T-helper 17 cell (primary cell): ENCODE measurements at regions not wholly inside any gene's neighbourhood (a gene's known extent, or its start where the extent isn't known, plus 50 kb on each side); places are given as distances from the start of the nearest gene placed in this dataset.

Experiments used
- ATAC-seq: fragments of 150-1000 bp; cut with Tn5 transposase; 2 replicates; pipeline ENCODE4 v1.10.0; 2021; ENCODE audit warnings: mild to moderate bottlenecking, moderate library complexity
- DNase-seq, 3 donors: peaks; one replicate each; pipeline versions ENCODE4 v3.0.0 to v3.0.0-alpha.2; 2020 to 2021
- H3K9me3 ChIP-seq: one replicate; pipeline ENCODE4 v1.7.0; 2013; ENCODE audit warnings: low read length, mild to moderate bottlenecking; ENCODE audit not compliant: control insufficient read depth, poor library complexity, severe bottlenecking
- H3K27ac Mint-ChIP-seq: one replicate; pipeline ENCODE4 v1.8.0; 2022; ENCODE audit warnings: mild to moderate bottlenecking, moderate library complexity, mixed read lengths
- H3K27me3 Mint-ChIP-seq: one replicate; pipeline ENCODE4 v1.8.0; 2022; ENCODE audit warnings: mixed read lengths
- H3K36me3 Mint-ChIP-seq: one replicate; pipeline ENCODE4 v1.8.0; 2022; ENCODE audit warnings: low read depth, mixed read lengths
- H3K4me1 Mint-ChIP-seq: one replicate; pipeline ENCODE4 v1.8.0; 2022; ENCODE audit warnings: mild to moderate bottlenecking, mixed read lengths
- H3K4me3 Mint-ChIP-seq: one replicate; pipeline ENCODE4 v1.8.0; 2022; ENCODE audit warnings: mild to moderate bottlenecking, moderate library complexity, mixed read lengths

GRCh38 chr7:38002689-38003088 lies 82.2 kb downstream of the EPDR1 start:
- no peaks in the 10 kb centered on the region for H3K36me3 Mint-ChIP-seq
- no peaks in the 10 kb centered on the region for H3K4me1 Mint-ChIP-seq
- H3K9me3 ChIP-seq: no peaks in the 10 kb centered on the region
- no peak overlapping the region for H3K27ac Mint-ChIP-seq
- no peak overlapping the region for H3K4me3 Mint-ChIP-seq
- H3K27me3 Mint-ChIP-seq: peaks cover 28% of the 10 kb centered on the region
- DNase-seq: no peak
- no peak for ATAC-seq

- DNase-seq: no peak
- Mint-ChIP-seq H3K4me3 (no peak overlapping the region), H3K27ac (no peak overlapping the region)
Measured at GRCh38 chr7:38006559-38006958, 86.1 kb downstream of the EPDR1 start.

GRCh38 chr7:38007096-38007495 lies 86.7 kb downstream of the EPDR1 start:
- Mint-ChIP-seq H3K36me3 (no peaks in the 10 kb centered on the region), H3K4me1 (no peaks in the 10 kb centered on the region), H3K27me3 (peaks cover 19% of the 10 kb centered on the region), H3K4me3 (no peak overlapping the region), H3K27ac (no peak overlapping the region)
- no peaks in the 10 kb centered on the region for H3K9me3 ChIP-seq
- ATAC-seq (no peak), DNase-seq (no peak)

More at GRCh38 chr7:38006559-38006958, 86.1 kb downstream of the EPDR1 start:
- peaks cover 22% of the 10 kb centered on the region for H3K27me3 Mint-ChIP-seq
- no peaks in the 10 kb centered on the region for H3K36me3 Mint-ChIP-seq
- no peaks in the 10 kb centered on the region for H3K9me3 ChIP-seq
- ATAC-seq: no peak
- no peaks in the 10 kb centered on the region for H3K4me1 Mint-ChIP-seq

DNA sequence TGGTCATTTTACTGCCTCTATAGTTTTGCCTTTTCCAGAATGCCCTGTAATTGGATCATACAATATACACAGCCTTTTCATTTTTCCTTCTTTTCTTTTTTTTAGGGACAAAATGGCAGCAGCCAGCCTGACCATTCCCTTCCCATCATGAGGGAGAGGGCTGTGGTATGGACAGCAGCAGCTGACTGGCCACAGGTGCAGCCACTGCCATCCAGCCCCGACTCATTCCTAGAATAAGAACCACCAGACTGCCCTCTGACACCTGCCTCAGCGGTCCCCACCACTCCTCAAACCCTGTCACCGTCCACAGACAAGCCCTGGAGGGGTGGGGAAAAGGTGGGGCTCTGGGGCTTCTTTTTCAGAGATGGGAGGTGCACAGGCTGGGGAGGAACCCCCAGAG lies 92.8 kb downstream of the EPDR1 start:
- Mint-ChIP-seq H3K27me3 (peaks cover 18% of the 10 kb centered on the region), H3K27ac (no peak overlapping the region), H3K4me3 (no peak overlapping the region), H3K4me1 (no peaks in the 10 kb centered on the region), H3K36me3 (no peaks in the 10 kb centered on the region)
- H3K9me3 ChIP-seq: no peaks in the 10 kb centered on the region
- DNase-seq (no peak), ATAC-seq (no peak)

DNA sequence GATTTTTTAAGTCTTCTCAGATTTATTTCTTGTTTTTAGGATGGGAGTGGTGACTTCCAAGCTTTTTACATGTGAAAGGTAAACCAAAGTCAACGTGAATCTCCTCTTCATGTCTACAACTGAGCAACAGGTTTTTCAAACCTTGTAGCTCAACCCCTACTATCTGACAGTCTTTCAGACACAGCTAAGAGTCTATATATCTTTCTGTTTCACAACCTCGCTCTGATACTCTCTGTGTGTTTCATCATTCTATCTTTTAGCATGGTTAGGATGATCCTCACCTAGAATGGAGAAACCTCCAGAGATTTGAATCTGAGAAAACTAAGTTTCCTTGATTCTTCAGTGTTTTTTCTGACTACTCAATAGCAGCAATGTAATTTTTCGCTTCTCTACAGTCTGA lies 96.1 kb downstream of the EPDR1 start:
- Mint-ChIP-seq H3K36me3 (no peaks in the 10 kb centered on the region), H3K27ac (no peak overlapping the region), H3K27me3 (peaks cover 20% of the 10 kb centered on the region), H3K4me3 (no peak overlapping the region), H3K4me1 (no peaks in the 10 kb centered on the region)
- H3K9me3 ChIP-seq: no peaks in the 10 kb centered on the region
- DNase-seq: no peak
- no peak for ATAC-seq

DNA sequence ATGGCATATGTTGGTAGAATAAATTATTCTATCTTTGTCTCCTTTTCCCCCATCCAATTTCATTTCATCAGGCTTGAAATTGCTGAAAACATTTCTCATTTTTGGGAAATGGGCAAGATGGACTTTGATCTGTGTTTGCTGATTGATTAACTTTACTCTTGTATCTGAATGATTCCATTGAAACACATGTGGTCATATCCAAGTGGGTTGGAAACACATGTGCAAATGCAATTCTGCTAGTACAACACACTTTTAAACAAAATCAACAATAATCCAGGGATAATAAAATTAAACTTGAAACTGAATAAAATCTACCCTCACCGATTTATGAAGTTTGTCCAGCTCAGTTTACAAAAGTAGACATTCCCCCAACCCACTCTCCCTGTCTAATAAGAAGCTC lies 96.9 kb downstream of the EPDR1 start:
- no peak for ATAC-seq
- Mint-ChIP-seq H3K27me3 (peaks cover 26% of the 10 kb centered on the region), H3K4me3 (no peak overlapping the region), H3K36me3 (no peaks in the 10 kb centered on the region), H3K27ac (no peak overlapping the region), H3K4me1 (no peaks in the 10 kb centered on the region)
- no peak for DNase-seq
- no peaks in the 10 kb centered on the region for H3K9me3 ChIP-seq

DNA sequence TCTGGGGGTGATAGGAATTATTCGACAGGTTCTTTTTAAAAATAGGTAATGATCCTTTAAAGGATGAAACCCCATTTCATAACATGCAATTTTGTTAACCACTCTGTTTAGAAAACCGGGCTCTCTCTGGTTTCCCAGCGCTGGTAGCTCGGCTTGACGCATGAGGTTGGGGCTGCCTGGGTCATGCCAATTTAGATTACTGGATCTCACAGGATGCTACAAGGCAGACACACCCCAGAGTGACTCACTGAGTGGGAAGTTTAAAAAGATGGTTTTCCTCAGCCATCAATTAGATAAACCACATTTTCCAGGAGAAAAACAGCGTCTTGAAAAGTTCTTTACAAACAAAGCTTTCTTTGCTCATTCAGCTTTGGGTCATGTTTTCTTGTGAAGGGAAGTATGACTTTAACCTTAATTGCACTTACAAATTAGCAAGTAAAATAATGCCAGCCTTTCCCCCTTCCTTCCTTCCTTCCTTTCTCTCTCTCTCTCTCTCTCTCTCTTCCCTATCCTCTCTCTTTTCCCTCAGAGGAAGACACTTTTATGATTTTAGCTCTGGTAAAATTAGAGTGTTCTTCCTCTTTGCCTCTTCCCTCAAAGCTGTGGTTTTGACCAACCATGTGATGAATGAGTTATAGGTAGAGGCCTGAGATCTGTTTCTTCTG lies 99.8 kb downstream of the EPDR1 start:
- no peak for ATAC-seq
- no peaks in the 10 kb centered on the region for H3K36me3 Mint-ChIP-seq
- no peak for DNase-seq
- H3K4me3 Mint-ChIP-seq: no peak overlapping the region
- no peaks in the 10 kb centered on the region for H3K4me1 Mint-ChIP-seq
- no peaks in the 10 kb centered on the region for H3K9me3 ChIP-seq
- H3K27me3 Mint-ChIP-seq: peaks cover 26% of the 10 kb centered on the region
- H3K27ac Mint-ChIP-seq: no peak overlapping the region

GRCh38 chr7:38021892-38022291 lies 101.5 kb downstream of the EPDR1 start:
- no peak for ATAC-seq
- no peaks in the 10 kb centered on the region for H3K4me1 Mint-ChIP-seq
- peaks cover 20% of the 10 kb centered on the region for H3K27me3 Mint-ChIP-seq
- DNase-seq: no peak
- H3K9me3 ChIP-seq: no peaks in the 10 kb centered on the region
- no peak overlapping the region for H3K27ac Mint-ChIP-seq
- H3K36me3 Mint-ChIP-seq: no peaks in the 10 kb centered on the region
- no peak overlapping the region for H3K4me3 Mint-ChIP-seq

GRCh38 chr7:38025815-38026214 lies 105.4 kb downstream of the EPDR1 start:
- Mint-ChIP-seq H3K36me3 (no peaks in the 10 kb centered on the region), H3K4me1 (no peaks in the 10 kb centered on the region), H3K4me3 (no peak overlapping the region), H3K27ac (no peak overlapping the region), H3K27me3 (peaks cover 12% of the 10 kb centered on the region)
- no peak for ATAC-seq
- H3K9me3 ChIP-seq: no peaks in the 10 kb centered on the region
- no peak for DNase-seq

GRCh38 chr7:38027884-38028455 lies 107.5 kb downstream of the EPDR1 start:
- DNase-seq: no peak
- H3K4me1 Mint-ChIP-seq: no peaks in the 10 kb centered on the region
- no peak for ATAC-seq
- peaks cover 9% of the 10 kb centered on the region for H3K27me3 Mint-ChIP-seq
- H3K4me3 Mint-ChIP-seq: no peak overlapping the region
- no peaks in the 10 kb centered on the region for H3K36me3 Mint-ChIP-seq
- no peaks in the 10 kb centered on the region for H3K9me3 ChIP-seq
- no peak overlapping the region for H3K27ac Mint-ChIP-seq

- H3K4me1 Mint-ChIP-seq: no peaks in the 10 kb centered on the region
- no peaks in the 10 kb centered on the region for H3K9me3 ChIP-seq
- ATAC-seq: no peak
- no peak overlapping the region for H3K27ac Mint-ChIP-seq
- peaks cover 20% of the 10 kb centered on the region for H3K27me3 Mint-ChIP-seq
- no peak for DNase-seq
- H3K36me3 Mint-ChIP-seq: peaks cover 2% of the 10 kb centered on the region
- no peak overlapping the region for H3K4me3 Mint-ChIP-seq
Measured at GRCh38 chr7:38034062-38034908, 113.8 kb downstream of the EPDR1 start.

DNA sequence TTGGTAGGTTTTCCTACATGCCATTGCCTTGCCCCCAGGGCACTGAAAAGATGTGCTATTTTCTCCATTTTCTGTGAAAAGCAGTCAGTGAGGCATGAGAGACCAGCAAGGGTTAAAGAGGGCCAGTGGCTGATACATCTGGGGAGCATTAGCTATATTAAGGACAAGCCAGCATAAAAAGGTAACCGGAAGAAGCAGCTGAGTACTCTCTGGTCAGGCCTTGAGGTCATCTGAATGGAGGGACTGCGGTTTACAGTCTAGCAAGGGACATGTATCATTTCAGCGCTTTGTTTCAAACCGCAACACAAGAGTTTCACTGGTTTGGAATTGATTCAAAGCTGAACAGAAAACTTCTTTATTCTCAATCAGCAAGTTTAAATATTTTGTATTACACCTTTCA lies 120.4 kb downstream of the EPDR1 start:
- ATAC-seq: no peak
- H3K27ac Mint-ChIP-seq: no peak overlapping the region
- no peak overlapping the region for H3K4me3 Mint-ChIP-seq
- H3K27me3 Mint-ChIP-seq: peaks cover 6% of the 10 kb centered on the region
- H3K9me3 ChIP-seq: no peaks in the 10 kb centered on the region
- no peaks in the 10 kb centered on the region for H3K36me3 Mint-ChIP-seq
- no peaks in the 10 kb centered on the region for H3K4me1 Mint-ChIP-seq
- DNase-seq: no peak

GRCh38 chr7:38049679-38050078 lies 128.4 kb upstream of the STARD3NL start:
- H3K27me3 Mint-ChIP-seq: peaks cover 24% of the 10 kb centered on the region
- H3K27ac Mint-ChIP-seq: no peak overlapping the region
- no peaks in the 10 kb centered on the region for H3K4me1 Mint-ChIP-seq
- peaks cover 2% of the 10 kb centered on the region for H3K36me3 Mint-ChIP-seq
- H3K4me3 Mint-ChIP-seq: no peak overlapping the region
- H3K9me3 ChIP-seq: no peaks in the 10 kb centered on the region
- DNase-seq (no peak), ATAC-seq (no peak)
